ENCODE measurements at regions not wholly inside any gene's neighbourhood (a gene's known extent, or its start where the extent isn't known, plus 50 kb on each side); places are given as distances from the start of the nearest gene placed in this dataset.

- H3K4me1 ChIP-seq (ENCODE audit: control insufficient read depth, insufficient read depth, low read length), result no peaks in the 10 kb centered on the region
- peaks cover 0 to 3% of the 10 kb centered on the region in 2 donors for H3K27me3 ChIP-seq (ENCODE audit: control insufficient read depth in 1 of 2, insufficient read depth in 2 of 2, low read length in 2 of 2)
- H3K9ac ChIP-seq (ENCODE audit: low read length in 2 of 2), result no peak overlapping the region
- H3K4me3 ChIP-seq (ENCODE audit: low read length in 2 of 2), result no peak overlapping the region
- no peaks in the 10 kb centered on the region for H3K36me3 ChIP-seq (ENCODE audit: control insufficient read depth in 2 of 2, insufficient read depth in 2 of 2, low read length in 2 of 2)
- H3K9me3 ChIP-seq (ENCODE audit: control insufficient read depth in 2 of 2, low read length in 2 of 2), result peaks cover 0 to 3% of the 10 kb centered on the region in 2 donors
- no peak overlapping the region for H3K27ac ChIP-seq (ENCODE audit: low read length)
These were observed 121.3 kb upstream of the S100G start for GRCh38 chrX:16528620-16529019.

Measured in stomach smooth muscle (tissue), 2 donors.